ENCODE measurements at regions not wholly inside any gene's neighbourhood (a gene's known extent, or its start where the extent isn't known, plus 50 kb on each side); places are given as distances from the start of the nearest gene placed in this dataset.

DNA sequence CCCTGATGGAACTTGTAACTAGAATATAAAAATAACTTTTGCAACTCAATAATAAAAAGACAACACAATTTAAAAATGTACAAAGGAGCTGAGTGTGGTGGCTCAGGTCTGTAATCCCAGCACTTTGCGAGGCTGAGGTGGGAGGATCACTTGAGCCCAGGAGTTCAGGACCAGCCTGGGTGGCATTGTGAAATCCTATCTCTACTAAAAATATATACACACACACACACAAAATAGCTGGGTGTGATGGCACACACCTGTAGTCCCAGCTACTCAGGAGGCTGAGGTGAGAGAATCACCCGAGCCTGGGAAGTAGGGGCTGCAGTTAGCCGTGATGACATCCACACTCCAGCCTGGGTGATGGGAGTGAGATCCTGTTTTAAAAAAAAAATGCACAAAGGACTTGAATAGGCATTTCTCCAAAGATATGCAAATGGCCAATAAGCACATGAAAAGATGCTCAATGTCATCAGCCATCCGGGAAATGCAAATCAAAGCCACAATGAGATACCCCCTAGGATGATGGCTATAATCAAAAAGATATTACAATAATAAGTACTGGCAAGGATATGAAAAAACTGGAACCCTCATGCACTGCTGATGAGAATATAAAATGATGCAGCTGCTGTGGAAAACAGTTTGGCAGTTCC is 59.8 kb upstream of the SEPTIN5 start:
- TF ChIP-seq, protein P1, sequence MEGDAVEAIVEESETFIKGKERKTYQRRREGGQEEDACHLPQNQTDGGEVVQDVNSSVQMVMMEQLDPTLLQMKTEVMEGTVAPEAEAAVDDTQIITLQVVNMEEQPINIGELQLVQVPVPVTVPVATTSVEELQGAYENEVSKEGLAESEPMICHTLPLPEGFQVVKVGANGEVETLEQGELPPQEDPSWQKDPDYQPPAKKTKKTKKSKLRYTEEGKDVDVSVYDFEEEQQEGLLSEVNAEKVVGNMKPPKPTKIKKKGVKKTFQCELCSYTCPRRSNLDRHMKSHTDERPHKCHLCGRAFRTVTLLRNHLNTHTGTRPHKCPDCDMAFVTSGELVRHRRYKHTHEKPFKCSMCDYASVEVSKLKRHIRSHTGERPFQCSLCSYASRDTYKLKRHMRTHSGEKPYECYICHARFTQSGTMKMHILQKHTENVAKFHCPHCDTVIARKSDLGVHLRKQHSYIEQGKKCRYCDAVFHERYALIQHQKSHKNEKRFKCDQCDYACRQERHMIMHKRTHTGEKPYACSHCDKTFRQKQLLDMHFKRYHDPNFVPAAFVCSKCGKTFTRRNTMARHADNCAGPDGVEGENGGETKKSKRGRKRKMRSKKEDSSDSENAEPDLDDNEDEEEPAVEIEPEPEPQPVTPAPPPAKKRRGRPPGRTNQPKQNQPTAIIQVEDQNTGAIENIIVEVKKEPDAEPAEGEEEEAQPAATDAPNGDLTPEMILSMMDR (tag by site-specific recombination; IDR thresholded peaks at IDR 0.05) = no peak
- TF ChIP-seq, protein P2, sequence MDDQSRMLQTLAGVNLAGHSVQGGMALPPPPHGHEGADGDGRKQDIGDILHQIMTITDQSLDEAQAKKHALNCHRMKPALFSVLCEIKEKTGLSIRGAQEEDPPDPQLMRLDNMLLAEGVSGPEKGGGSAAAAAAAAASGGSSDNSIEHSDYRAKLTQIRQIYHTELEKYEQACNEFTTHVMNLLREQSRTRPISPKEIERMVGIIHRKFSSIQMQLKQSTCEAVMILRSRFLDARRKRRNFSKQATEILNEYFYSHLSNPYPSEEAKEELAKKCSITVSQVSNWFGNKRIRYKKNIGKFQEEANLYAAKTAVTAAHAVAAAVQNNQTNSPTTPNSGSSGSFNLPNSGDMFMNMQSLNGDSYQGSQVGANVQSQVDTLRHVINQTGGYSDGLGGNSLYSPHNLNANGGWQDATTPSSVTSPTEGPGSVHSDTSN (CRISPR knock-in tag; IDR thresholded peaks at IDR 0.05) = no peak

Measured in HEK293 (cell line).